K562 (cell line): ENCODE measurements at regions not wholly inside any gene's neighbourhood (a gene's known extent, or its start where the extent isn't known, plus 50 kb on each side); places are given as distances from the start of the nearest gene placed in this dataset.

Source experiments
- ATAC-seq: fragments of 200-7000 bp; cut with Tn5 transposase; 3 replicates; pipeline ENCODE4 v1.9.1; 2020; ENCODE audit warnings: moderate library complexity
- BruUV-seq: library from RNA; stranded (reverse); fragments of 400-500 nt; replicated peaks from 2 replicates; lab custom pipeline; 2021; lab: Mats Ljungman, UMichigan
- CTCF ChIA-PET: fragments of 300-600 bp; formaldehyde crosslinking; extraction: SDS; loops from one replicate; lab custom pipeline; 2021; ENCODE audit warnings: low intra/inter-chr PET ratio; lab: Yijun Ruan, JAX
- POLR2A ChIA-PET: fragments of 300-600, 350-650 bp; sonication (Branson Sonifier 250); formaldehyde crosslinking; extraction: SDS; loops from one replicate; lab custom pipeline; 2021; ENCODE audit warnings: antibody characterized with exemption, inconsistent platforms; lab: Yijun Ruan, JAX
- DNase-seq, 4 experiments: peaks; one replicate each; pipeline versions ENCODE4 v3.0.0 to v3.0.0-alpha.2; 2011 to 2018; ENCODE audit warnings: low spot score in 3 of 4, mixed read lengths in 3 of 4; ENCODE audit errors: extremely low read depth in 1 of 4
- FAIRE-seq: peaks from 2 replicates; lab custom pipeline; 2011; peaks lifted over from hg19 to GRCh38; lab: Jason Lieb, UNC
- H2AFZ ChIP-seq: 2 replicates; pipeline ENCODE4 v1.6.0; 2011; ENCODE audit warnings: low read depth, low read length, control low read depth, inconsistent platforms
- H3K27ac ChIP-seq: fragments of 200-600 bp; 3 replicates; pipeline ENCODE4 v1.8.0; 2011; ENCODE audit warnings: low read depth, mild to moderate bottlenecking, control low read depth, inconsistent platforms, low read length, moderate library complexity, mixed read lengths; ENCODE audit errors: extremely low read depth
- H3K27me3 ChIP-seq, 2 experiments: fragments of 300-600 bp in 1 of 2; 2 replicates in 1 of 2; 3 replicates in 1 of 2; pipeline versions ENCODE4 v1.6.0 to v1.8.0; 2011; ENCODE audit warnings: inconsistent platforms in 2 of 2, low read length in 2 of 2, mild to moderate bottlenecking in 1 of 2, mixed read lengths in 1 of 2, moderate library complexity in 1 of 2; ENCODE audit not compliant: control insufficient read depth in 2 of 2, insufficient read depth in 2 of 2
- H3K36me3 ChIP-seq: fragments of 300-600 bp; 3 replicates; pipeline ENCODE4 v1.8.0; 2011; ENCODE audit warnings: mild to moderate bottlenecking, low read length, inconsistent platforms; ENCODE audit not compliant: control insufficient read depth, insufficient read depth
- H3K4me1 ChIP-seq, 2 experiments: fragments of 200-600 bp in 1 of 2; replicated peaks in 1 of 2; 2 replicates in 1 of 2; 3 replicates in 1 of 2; pipeline versions ENCODE4 v1.5.1 to v1.8.0; 2011; ENCODE audit warnings: inconsistent platforms in 2 of 2, low read length in 2 of 2, mild to moderate bottlenecking in 1 of 2, mixed read lengths in 1 of 2, moderate library complexity in 1 of 2; ENCODE audit not compliant: control insufficient read depth in 2 of 2, insufficient read depth in 2 of 2
- H3K4me2 ChIP-seq: 2 replicates; pipeline ENCODE4 v1.6.1; 2011; ENCODE audit warnings: low read length, control low read depth, inconsistent platforms, mixed read lengths; ENCODE audit not compliant: insufficient read depth
- H3K4me3 ChIP-seq: fragments of 200-600 bp; sonication (generic), shearing (Covaris generic); 2 replicates; pipeline ENCODE4 v1.5.1; 2016; ENCODE audit warnings: control low read depth, inconsistent platforms
- H3K79me2 ChIP-seq: fragments of 200-600 bp; 3 replicates; pipeline ENCODE4 v1.8.0; 2011; ENCODE audit warnings: low read length, inconsistent platforms; ENCODE audit not compliant: control insufficient read depth, insufficient read depth
- H3K9ac ChIP-seq, 2 experiments: 2 replicates each; pipeline versions ENCODE4 v1.6.0 to v1.6.1; 2011; ENCODE audit warnings: low read depth in 2 of 2, low read length in 2 of 2, control low read depth in 1 of 2, inconsistent platforms in 1 of 2, mild to moderate bottlenecking in 1 of 2, mixed read lengths in 1 of 2; ENCODE audit not compliant: insufficient read depth in 1 of 2
- H3K9me1 ChIP-seq: one replicate; pipeline ENCODE4 v1.6.0; 2011; ENCODE audit warnings: inconsistent platforms, mild to moderate bottlenecking, low read length, moderate library complexity; ENCODE audit not compliant: control insufficient read depth, insufficient read depth
- H3K9me3 ChIP-seq: replicated peaks from 2 replicates; pipeline ENCODE4 v1.5.1; 2011; ENCODE audit warnings: low read depth, low read length, inconsistent platforms; ENCODE audit not compliant: control insufficient read depth, insufficient read depth
- H4K20me1 ChIP-seq: replicated peaks from 2 replicates; pipeline ENCODE4 v1.6.1; 2011; ENCODE audit warnings: low read length, inconsistent platforms, mixed read lengths; ENCODE audit not compliant: control insufficient read depth, insufficient read depth
- BACH1 ChIP-seq: fragments of 200-800 bp; sonication (Bioruptor generic); IDR thresholded peaks from 2 replicates; pipeline ENCODE4 v1.6.1; 2016; ENCODE audit warnings: missing genetic modification characterization, missing compliant biosample characterization
- DDX20 ChIP-seq: fragments of 450-650 bp; IDR thresholded peaks from 2 replicates; pipeline ENCODE4 v1.6.1; 2016; ENCODE audit warnings: missing genetic modification characterization, low read depth, mild to moderate bottlenecking, missing compliant biosample characterization, moderate library complexity
- TCF3 ChIP-seq: sonication (generic); formaldehyde crosslinking; IDR thresholded peaks from 2 replicates; pipeline ENCODE4 v1.4.0; 2020; ENCODE audit warnings: mild to moderate bottlenecking, missing genetic modification reagents
- USF1 ChIP-seq: sonication (generic); formaldehyde crosslinking; IDR thresholded peaks from 2 replicates; pipeline ENCODE4 v1.9.0; 2022; ENCODE audit warnings: mild to moderate bottlenecking, missing genetic modification reagents
- ZNF778 ChIP-seq: fragments of 450-650 bp; formaldehyde crosslinking; IDR thresholded peaks from 2 replicates; pipeline ENCODE4 v1.4.0; 2020; ENCODE audit warnings: mild to moderate bottlenecking, moderate library complexity
- WGBS: fragments of 100-300 bp; shearing (Covaris generic); methylation state at CpG from one replicate; pipeline ENCODE4 v1.1.6; 2016; ENCODE audit warnings: low coverage, mixed read lengths; ENCODE audit not compliant: insufficient coverage; ENCODE audit errors: missing lambda C conversion rate; 5-methylcytosine and 5-hydroxymethylcytosine counted together
- in situ Hi-C: fragments of 300-500 bp; cut with MboI; formaldehyde crosslinking; loops from 4 replicates; pipeline ENCODE4 v1.15.0; 2018; ENCODE audit warnings: inconsistent platforms, mixed read lengths
- intact Hi-C: fragments of 100-400 bp; cut with micrococcal nuclease; formaldehyde crosslinking; loops from 2 replicates; pipeline ENCODE4 v1.14.2; 2022

- ChIA-PET CTCF (no interaction called here), POLR2A (no interaction called here)
- no peak for ATAC-seq
- Histone ChIP-seq H3K9ac (no peak overlapping the region), H4K20me1 (no peaks in the 10 kb centered on the region), H2AFZ (no peak overlapping the region), H3K79me2 (no peaks in the 10 kb centered on the region), H3K9me1 (no peaks in the 10 kb centered on the region), H3K4me2 (no peak overlapping the region), H3K4me3 (no peak overlapping the region), H3K4me1 (no peaks in the 10 kb centered on the region), H3K27ac (no peak overlapping the region), H3K9me3 (no peaks in the 10 kb centered on the region; the same call in 1 of the 2 replicates), H3K36me3 (no peaks in the 10 kb centered on the region), H3K27me3 (no peaks in the 10 kb centered on the region)
- no TSS peak for BruUV-seq
- no peak for FAIRE-seq
- intact Hi-C loops = no loop called here
- DNase-seq = no peak
- 2% methylated on average over 4 of the region's 4 CpGs for WGBS
- in situ Hi-C loops = no loop called here
- TF ChIP-seq DDX20 (tag) (no peak), ZNF778 (CRISPR knock-in tag) (no peak), USF1 (no peak), BACH1 (tag) (no peak), TCF3 (CRISPR knock-in tag) (no peak)
Measured at GRCh38 chr1:55987491-55988249, 591.7 kb downstream of the PLPP3 start.
